ENCODE measurements at regions not wholly inside any gene's neighbourhood (a gene's known extent, or its start where the extent isn't known, plus 50 kb on each side); places are given as distances from the start of the nearest gene placed in this dataset.

GRCh38 chr11:119858288-119858687 is 129.3 kb upstream of the NECTIN1 start:
- TF ChIP-seq CTCF (conservative IDR thresholded peaks at IDR 0.05 in 1 of 2, IDR thresholded peaks at IDR 0.05 in 1 of 2; ENCODE audit: extremely low read depth in 1 of 2, insufficient read depth in 1 of 2, low read depth in 1 of 2, low read length in 2 of 2) (no peak), EZH2 (IDR thresholded peaks at IDR 0.05; ENCODE audit: borderline replicate concordance, low read length) (no peak)
